HuH-7.5 (cell line): ENCODE measurements at regions not wholly inside any gene's neighbourhood (a gene's known extent, or its start where the extent isn't known, plus 50 kb on each side); places are given as distances from the start of the nearest gene placed in this dataset.
A peak's percentile ranks its signal among the peaks of the same experiment; 100 is the strongest.
"Not testable (repeated sequence)": the region's sequence is repeated elsewhere in the genome, so short reads cannot be mapped to it uniquely, and the experiment has no call there.

Source experiments
- DNase-seq: peaks from one replicate; pipeline ENCODE4 v3.0.0; 2011; ENCODE audit warnings: low spot score

GRCh38 chr14:30431552-30431951 lies 127.4 kb upstream of the G2E3 start:
- no peak for DNase-seq

GRCh38 chr14:30440961-30441360 lies 118.0 kb upstream of the G2E3 start:
- no peak for DNase-seq

GRCh38 chr14:30443368-30444007 lies 115.5 kb upstream of the G2E3 start:
- peak; percentile 20 for DNase-seq

GRCh38 chr14:30444451-30444850 lies 114.5 kb upstream of the G2E3 start:
- no peak for DNase-seq

- DNase-seq: no peak
Observed at GRCh38 chr14:30445011-30445793, 113.8 kb upstream of the G2E3 start.

- DNase-seq: no peak
Observed at GRCh38 chr14:30445852-30446251, 113.1 kb upstream of the G2E3 start.

GRCh38 chr14:30450631-30451545 lies 108.1 kb upstream of the G2E3 start:
- DNase-seq: no peak

GRCh38 chr14:30456296-30456695 lies 102.7 kb upstream of the G2E3 start:
- DNase-seq: no peak

- DNase-seq: no peak
Observed at GRCh38 chr14:30462358-30462757, 96.6 kb upstream of the G2E3 start.

- no peak for DNase-seq
Observed at GRCh38 chr14:30464481-30464880, 94.5 kb upstream of the G2E3 start.

GRCh38 chr14:30468354-30468753 lies 90.6 kb upstream of the G2E3 start:
- no peak for DNase-seq

GRCh38 chr14:30471980-30472379 lies 87.0 kb upstream of the G2E3 start:
- DNase-seq: no peak

- not testable (repeated sequence) for DNase-seq
Observed at GRCh38 chr14:30473846-30474696, 84.9 kb upstream of the G2E3 start.

- DNase-seq: no peak
Observed at GRCh38 chr14:30482276-30482675, 76.7 kb upstream of the G2E3 start.

- DNase-seq: no peak
Observed at GRCh38 chr14:30484201-30484600, 74.8 kb upstream of the G2E3 start.

GRCh38 chr14:30484976-30485375 lies 74.0 kb upstream of the G2E3 start:
- DNase-seq: no peak

GRCh38 chr14:30496852-30497251 lies 62.1 kb upstream of the G2E3 start:
- DNase-seq: no peak

GRCh38 chr14:30499358-30499757 lies 59.6 kb upstream of the G2E3 start:
- no peak for DNase-seq

- DNase-seq: no peak
Observed at GRCh38 chr14:30500222-30500621, 58.7 kb upstream of the G2E3 start.

- DNase-seq: no peak
Observed at GRCh38 chr14:30507209-30507608, 51.7 kb upstream of the G2E3 start.
